GM12873 (cell line): ENCODE measurements at regions not wholly inside any gene's neighbourhood (a gene's known extent, or its start where the extent isn't known, plus 50 kb on each side); places are given as distances from the start of the nearest gene placed in this dataset.

Experiments
- CTCF ChIP-seq: IDR thresholded peaks from 2 replicates; pipeline ENCODE4 v1.5.1; 2012; ENCODE audit warnings: low read depth, mild to moderate bottlenecking, moderate library complexity, low read length, control low read depth; ENCODE audit not compliant: insufficient read depth; ENCODE audit errors: missing control alignments

GRCh38 chr22:48902001-48902869 is 925.4 kb downstream of the BRD1 start:
- TF ChIP-seq CTCF, result no peak

- no peak for TF ChIP-seq CTCF
Measured at GRCh38 chr22:48901324-48901723, 926.3 kb downstream of the BRD1 start.

GRCh38 chr22:48900626-48901025 is 927.0 kb downstream of the BRD1 start:
- TF ChIP-seq CTCF, result no peak

- TF ChIP-seq CTCF, result no peak
Measured at GRCh38 chr22:48900327-48900597, 927.4 kb downstream of the BRD1 start.

- TF ChIP-seq CTCF, result no peak
Measured at GRCh38 chr22:48899523-48900326, 927.9 kb downstream of the BRD1 start.

- no peak for TF ChIP-seq CTCF
Measured at GRCh38 chr22:48898524-48899250, 929.0 kb downstream of the BRD1 start.
